Pancreas (tissue), 10 donors: ENCODE measurements at regions not wholly inside any gene's neighbourhood (a gene's known extent, or its start where the extent isn't known, plus 50 kb on each side); places are given as distances from the start of the nearest gene placed in this dataset.

Experiments
- ATAC-seq, 4 donors: fragments of 200-7000 bp; cut with Tn5 transposase; one replicate each; pipeline versions ENCODE4 v1.8.0 to v1.9.1; 2020; ENCODE audit warnings: mild to moderate bottlenecking in 4 of 4, moderate library complexity in 4 of 4
- DNase-seq, 6 donors: peaks; one replicate each; pipeline ENCODE4 v3.0.0-alpha.2; 2020
- FAIRE-seq: peaks from 2 replicates; lab custom pipeline; 2012; peaks lifted over from hg19 to GRCh38; lab: Jason Lieb, UNC
- H3K27ac ChIP-seq, 4 donors: fragments of 200-600 bp; sonication (generic); 1 replicate in 3 of 4; 2 replicates in 1 of 4; pipeline versions ENCODE4 v1.5.0 to v1.8.0; 2020
- H3K27me3 ChIP-seq, 4 donors: fragments of 200-600 bp; one replicate each; pipeline ENCODE4 v1.8.0; 2021
- H3K36me3 ChIP-seq, 3 donors: fragments of 200-600 bp; sonication (generic) in 1 of 3; one replicate each; pipeline versions ENCODE4 v1.5.0 to v1.8.0; 2020 to 2021
- H3K4me1 ChIP-seq, 3 donors: fragments of 200-600 bp; one replicate each; pipeline ENCODE4 v1.8.0; 2021
- H3K4me3 ChIP-seq, 4 donors: fragments of 200-600 bp; sonication (generic) in 2 of 4; one replicate each; pipeline versions ENCODE4 v1.5.0 to v1.8.0; 2020 to 2021
- H3K9me3 ChIP-seq, 4 donors: fragments of 200-600 bp; one replicate each; pipeline ENCODE4 v1.8.0; 2021
- WGBS, 2 donors: extraction: QIAGEN DNeasy Blood & Tissue Kit; methylation state at CpG; one replicate each; pipeline ENCODE4 v1.1.7; 2013; 5-methylcytosine and 5-hydroxymethylcytosine counted together
- intact Hi-C, 3 donors: fragments of 100-400 bp; cut with DNase I; formaldehyde crosslinking; loops; one replicate each; pipeline versions ENCODE4 v1.11.1 to v1.14.2; 2022
- TF ChIP-seq, protein P1 (sequence below), 4 donors: fragments of 200-600 bp; sonication (generic) in 3 of 4; IDR thresholded peaks; one replicate each; pipeline versions ENCODE4 v1.5.0 to v1.8.0; 2021; ENCODE audit warnings: antibody characterized with exemption in 4 of 4
- donor health status: healthy with polysubstance abuse.
- donor health status: DM: no; HTN: no; CAD: no; lungs with moderate emphysema.
- donor health status: DM: no; HTN: no; CAD: no.
- donor health status: control.
- donor health status: control.
- donor health status: Bipolar disorder and iron deficiency.
- donor health status: DM: yes; HTN: yes; CAD: no.
- donor health status: DM: no; HTN: no; CAD: no.
- donor health status: DM: no; HTN: no; CAD: no.
- donor health status: DM: yes; HTN: yes; CAD: no.

DNA sequence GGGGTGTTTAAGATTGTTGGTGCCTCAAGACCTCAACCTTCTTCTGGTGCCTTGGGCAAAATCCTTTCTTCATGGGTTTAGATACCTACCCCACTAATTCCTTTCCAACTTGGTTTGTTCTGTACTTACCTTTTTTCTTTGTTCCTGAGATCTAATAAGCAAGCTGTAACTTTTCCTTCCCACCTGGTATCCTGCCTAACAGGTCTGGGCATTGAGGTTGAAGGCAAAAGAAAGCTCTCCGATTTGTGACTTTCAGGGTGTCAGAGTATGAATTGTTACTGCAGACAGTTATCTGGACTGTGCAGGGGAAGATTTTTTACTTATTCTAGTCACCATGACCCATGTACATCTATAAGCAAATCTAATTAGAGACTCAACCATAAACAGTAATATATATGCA, 162.6 kb upstream of the DMRT1 start:
- H3K27ac ChIP-seq: no peak overlapping the region
- no peaks in the 10 kb centered on the region for H3K9me3 ChIP-seq
- no peaks in the 10 kb centered on the region for H3K36me3 ChIP-seq
- H3K4me1 ChIP-seq: peaks cover 0 to 30% (median 12%) of the 10 kb centered on the region in 3 donors
- FAIRE-seq (no peak), DNase-seq (no peak), ATAC-seq (no peak)
- intact Hi-C loops: no loop called here
- 92 to 100% methylated on average over 1 of the region's 1 CpG for WGBS, 2 donors
- TF ChIP-seq, protein P1, sequence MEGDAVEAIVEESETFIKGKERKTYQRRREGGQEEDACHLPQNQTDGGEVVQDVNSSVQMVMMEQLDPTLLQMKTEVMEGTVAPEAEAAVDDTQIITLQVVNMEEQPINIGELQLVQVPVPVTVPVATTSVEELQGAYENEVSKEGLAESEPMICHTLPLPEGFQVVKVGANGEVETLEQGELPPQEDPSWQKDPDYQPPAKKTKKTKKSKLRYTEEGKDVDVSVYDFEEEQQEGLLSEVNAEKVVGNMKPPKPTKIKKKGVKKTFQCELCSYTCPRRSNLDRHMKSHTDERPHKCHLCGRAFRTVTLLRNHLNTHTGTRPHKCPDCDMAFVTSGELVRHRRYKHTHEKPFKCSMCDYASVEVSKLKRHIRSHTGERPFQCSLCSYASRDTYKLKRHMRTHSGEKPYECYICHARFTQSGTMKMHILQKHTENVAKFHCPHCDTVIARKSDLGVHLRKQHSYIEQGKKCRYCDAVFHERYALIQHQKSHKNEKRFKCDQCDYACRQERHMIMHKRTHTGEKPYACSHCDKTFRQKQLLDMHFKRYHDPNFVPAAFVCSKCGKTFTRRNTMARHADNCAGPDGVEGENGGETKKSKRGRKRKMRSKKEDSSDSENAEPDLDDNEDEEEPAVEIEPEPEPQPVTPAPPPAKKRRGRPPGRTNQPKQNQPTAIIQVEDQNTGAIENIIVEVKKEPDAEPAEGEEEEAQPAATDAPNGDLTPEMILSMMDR (IDR thresholded peaks at IDR 0.05): no peak
- no peaks in the 10 kb centered on the region for H3K27me3 ChIP-seq
- H3K4me3 ChIP-seq: no peak overlapping the region

DNA sequence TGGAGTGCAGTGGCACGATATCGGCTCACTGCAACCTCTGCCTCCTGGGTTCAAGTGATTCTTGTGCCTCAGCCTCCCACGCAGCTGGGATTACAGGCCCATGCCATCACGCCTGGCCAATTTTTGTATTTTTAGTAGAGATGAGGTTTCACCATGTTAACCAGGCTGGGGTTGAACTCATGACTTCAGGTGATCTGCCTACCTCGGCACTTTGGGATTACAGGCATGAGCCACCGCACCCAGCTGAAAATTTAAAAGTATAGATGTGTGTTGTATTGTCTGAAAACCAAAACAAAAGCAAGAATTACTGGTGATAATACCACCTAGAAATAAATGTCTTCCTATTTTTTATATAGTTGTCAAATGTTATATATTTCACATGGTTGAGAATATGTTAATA, 162.0 kb upstream of the DMRT1 start:
- Histone ChIP-seq H3K4me1 (peaks cover 5 to 36% (median 17%) of the 10 kb centered on the region in 3 donors), H3K27me3 (no peaks in the 10 kb centered on the region), H3K36me3 (no peaks in the 10 kb centered on the region), H3K27ac (no peak overlapping the region), H3K9me3 (no peaks in the 10 kb centered on the region), H3K4me3 (no peak overlapping the region)
- intact Hi-C loops: no loop called here
- FAIRE-seq (no peak), ATAC-seq (no peak), DNase-seq (no peak)
- 98% methylated on average over 6 of the region's 6 CpGs for WGBS, 2 donors
- TF ChIP-seq, protein P1 (IDR thresholded peaks at IDR 0.05): no peak

DNA sequence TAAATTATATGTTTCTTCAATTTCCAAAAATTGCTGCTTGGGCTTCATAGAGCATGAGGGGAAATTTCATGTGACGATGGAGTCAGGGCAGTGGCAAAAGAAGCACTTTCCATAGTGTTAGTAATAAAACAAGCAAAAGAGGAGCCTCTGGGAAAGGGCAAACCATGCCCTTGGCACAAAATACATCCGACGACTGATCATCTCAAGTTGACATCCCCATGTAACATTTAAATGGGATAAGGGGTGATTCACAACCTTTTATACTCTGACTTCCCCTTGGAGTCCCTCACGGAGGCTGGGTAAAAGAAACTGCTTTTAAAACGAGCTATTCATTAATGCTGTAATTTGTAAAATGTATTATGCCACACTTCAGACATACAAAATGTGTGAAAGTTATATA, 161.4 kb upstream of the DMRT1 start:
- intact Hi-C loops: no loop called here
- no peak for FAIRE-seq
- 68 to 83% methylated on average over 5 of the region's 5 CpGs for WGBS, 2 donors
- Histone ChIP-seq H3K4me1 (peaks cover 11 to 42% (median 18%) of the 10 kb centered on the region in 3 donors), H3K27me3 (no peaks in the 10 kb centered on the region), H3K9me3 (no peaks in the 10 kb centered on the region), H3K4me3 (no peak overlapping the region), H3K27ac (no peak overlapping the region), H3K36me3 (no peaks in the 10 kb centered on the region)
- ATAC-seq: no peak
- TF ChIP-seq, protein P1 (IDR thresholded peaks at IDR 0.05): no peak
- no peak for DNase-seq

DNA sequence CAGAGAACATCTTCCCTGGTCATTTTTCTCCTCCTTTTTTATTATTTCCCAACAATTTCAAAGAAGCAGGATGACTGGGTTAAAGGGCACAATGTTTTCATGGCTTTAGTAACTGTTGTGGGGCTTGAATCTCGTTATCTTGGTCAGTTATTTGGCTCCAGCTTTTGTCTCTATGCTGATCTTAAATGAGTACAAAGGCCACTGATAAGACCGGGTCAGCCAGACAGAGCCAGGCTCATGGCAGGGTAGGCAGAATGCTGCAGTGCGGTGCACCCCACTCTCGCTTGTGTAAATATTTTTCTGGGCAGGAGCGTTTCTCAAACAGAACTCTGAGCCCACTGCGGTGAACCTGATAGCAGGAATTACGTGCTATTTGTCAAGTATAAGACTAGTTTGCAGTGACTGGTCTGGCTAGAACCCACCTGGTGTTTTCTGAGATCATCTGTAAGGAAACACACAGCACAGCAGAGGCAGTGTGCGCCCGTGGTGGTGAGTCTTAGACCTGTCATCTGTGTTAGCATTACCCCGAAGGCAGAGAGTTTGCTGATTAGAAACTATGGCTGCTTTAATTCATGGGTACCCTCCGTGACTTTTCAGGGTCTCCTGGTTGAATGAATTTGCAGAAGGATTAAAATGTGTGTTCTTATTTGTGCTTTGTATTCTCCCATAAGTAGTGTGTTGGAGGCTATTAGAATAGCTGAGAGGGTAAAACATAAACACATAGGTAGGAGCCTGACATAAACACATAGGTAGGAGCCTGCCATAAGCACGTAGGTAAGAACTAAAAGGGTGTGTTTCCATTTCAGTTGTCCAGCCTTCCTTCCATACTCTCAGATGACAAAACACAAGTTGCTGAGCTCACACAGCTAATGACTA, 158.6 kb upstream of the DMRT1 start:
- TF ChIP-seq, protein P1 (IDR thresholded peaks at IDR 0.05): no peak
- intact Hi-C loops: no loop called here
- Histone ChIP-seq H3K27me3 (no peaks in the 10 kb centered on the region), H3K36me3 (no peaks in the 10 kb centered on the region), H3K9me3 (no peaks in the 10 kb centered on the region), H3K27ac (peak overlapping the region; percentile 50 to 92 (median 78)), H3K4me1 (peaks cover 11 to 39% (median 16%) of the 10 kb centered on the region in 3 donors), H3K4me3 (peak overlapping the region in 2 of 4 donors; percentile 3 to 17)
- 13 to 16% methylated on average over 12 of the region's 12 CpGs for WGBS, 2 donors
- ATAC-seq: peak; percentile 87 to 92 (median 88)
- FAIRE-seq: no peak
- peak; percentile 65 to 83 (median 78) for DNase-seq

DNA sequence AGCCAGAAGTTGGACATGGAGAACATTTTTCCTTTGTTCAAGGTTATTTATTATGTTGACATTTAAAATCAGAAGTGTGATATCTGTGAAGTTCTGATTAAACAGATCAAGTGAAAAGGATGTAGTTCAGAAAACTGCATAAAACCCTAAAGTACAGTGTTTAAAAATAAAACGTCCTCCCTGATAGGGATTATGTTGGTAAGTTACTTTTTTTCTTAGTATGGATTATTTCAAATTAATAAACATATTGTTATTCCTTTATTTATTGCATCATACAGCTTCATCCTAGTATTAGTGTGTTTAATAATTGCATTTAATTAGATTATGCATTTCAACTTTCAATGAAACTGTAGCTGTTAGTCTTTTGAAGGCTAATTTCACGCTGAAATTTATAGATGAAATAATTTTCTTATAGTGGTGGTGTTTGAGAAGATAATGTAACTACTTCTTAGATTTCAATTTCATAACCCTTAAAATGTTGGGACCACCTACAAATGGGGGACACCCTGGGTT, 157.9 kb upstream of the DMRT1 start:
- TF ChIP-seq, protein P1 (IDR thresholded peaks at IDR 0.05): no peak
- H3K27ac ChIP-seq: peak overlapping the region; percentile 50 to 92 (median 78)

More for the DNA sequence above, 157.9 kb upstream of the DMRT1 start:
- WGBS, 2 donors: 22 to 34% methylated on average over 2 of the region's 2 CpGs
- intact Hi-C loops: no loop called here
- DNase-seq (no peak), FAIRE-seq (no peak), ATAC-seq (no peak)
- Histone ChIP-seq H3K4me3 (no peak overlapping the region), H3K27me3 (no peaks in the 10 kb centered on the region), H3K4me1 (peaks cover 11 to 37% (median 16%) of the 10 kb centered on the region in 3 donors), H3K9me3 (no peaks in the 10 kb centered on the region), H3K36me3 (no peaks in the 10 kb centered on the region)
